ENCODE measurements at regions not wholly inside any gene's neighbourhood (a gene's known extent, or its start where the extent isn't known, plus 50 kb on each side); places are given as distances from the start of the nearest gene placed in this dataset.

- no peak for DNase-seq (ENCODE audit: low read depth)
These were observed 57.6 kb upstream of the RTL6 start for GRCh38 chr22:44555597-44555996.

GRCh38 chr22:44555046-44555445 lies 57.0 kb upstream of the RTL6 start:
- no peak for DNase-seq (ENCODE audit: low read depth)

- DNase-seq (ENCODE audit: low read depth): no peak
These were observed 56.4 kb upstream of the RTL6 start for GRCh38 chr22:44554411-44554810.

- peak; percentile 91 for DNase-seq (ENCODE audit: low read depth)
These were observed 52.9 kb upstream of the RTL6 start for GRCh38 chr22:44550711-44551491.

GRCh38 chr22:44549701-44550100 lies 51.7 kb upstream of the RTL6 start:
- DNase-seq (ENCODE audit: low read depth): no peak

- no peak for DNase-seq (ENCODE audit: low read depth)
These were observed 50.9 kb upstream of the RTL6 start for GRCh38 chr22:44548981-44549380.
